ENCODE measurements at regions not wholly inside any gene's neighbourhood (a gene's known extent, or its start where the extent isn't known, plus 50 kb on each side); places are given as distances from the start of the nearest gene placed in this dataset.

GRCh38 chr7:118699222-118699621, 474.7 kb downstream of the ANKRD7 start:
- TF ChIP-seq CTCF (IDR thresholded peaks at IDR 0.05) = no peak
- no peak for TF ChIP-seq POLR2A (IDR thresholded peaks at IDR 0.05)
- no peak for TF ChIP-seq POLR2AphosphoS5 (IDR thresholded peaks at IDR 0.05)
